ENCODE measurements at regions not wholly inside any gene's neighbourhood (a gene's known extent, or its start where the extent isn't known, plus 50 kb on each side); places are given as distances from the start of the nearest gene placed in this dataset.

DNA sequence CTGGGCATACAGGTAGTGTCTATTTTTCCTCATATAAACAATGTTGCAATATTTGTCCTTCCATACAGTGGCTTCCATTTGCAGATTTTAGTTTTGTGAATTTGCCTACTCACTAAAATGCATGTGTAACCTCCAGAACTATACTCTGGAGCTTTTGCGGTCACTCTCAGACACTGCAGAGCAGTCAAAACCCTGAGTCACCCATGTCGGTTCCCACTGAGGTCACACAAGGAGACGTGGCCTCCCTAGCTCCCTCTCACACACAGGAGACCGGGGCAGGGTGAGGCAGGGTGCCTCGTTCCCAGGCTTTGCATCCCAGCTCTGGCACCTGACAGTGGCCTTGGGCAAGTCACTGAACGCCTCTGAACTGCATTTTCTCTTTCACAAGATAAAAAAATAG is 55.5 kb upstream of the ZNF354A start:
- TF ChIP-seq CTCF (IDR thresholded peaks at IDR 0.05): no peak
- TF ChIP-seq POLR2A (IDR thresholded peaks at IDR 0.05): no peak

Measured in thyroid gland (tissue), 4 donors.